22Rv1 (cell line): ENCODE measurements at regions not wholly inside any gene's neighbourhood (a gene's known extent, or its start where the extent isn't known, plus 50 kb on each side); places are given as distances from the start of the nearest gene placed in this dataset.

Experiments used
- H3K27ac ChIP-seq: fragments of 450-650 bp; 2 replicates; pipeline ENCODE4 v1.5.1; 2017
- CTCF ChIP-seq: fragments of 450-650 bp; IDR thresholded peaks from 2 replicates; pipeline ENCODE4 v1.5.1; 2017; ENCODE audit warnings: mild to moderate bottlenecking
- ZFX ChIP-seq: fragments of 450-650 bp; IDR thresholded peaks from 2 replicates; pipeline ENCODE4 v1.6.1; 2017; ENCODE audit warnings: antibody characterized with exemption, borderline replicate concordance

GRCh38 chr16:74029115-74029792 is 267.4 kb upstream of the PSMD7 start:
- H3K27ac ChIP-seq = no peak overlapping the region
- no peak for TF ChIP-seq CTCF
- TF ChIP-seq ZFX = no peak

GRCh38 chr16:74026373-74027281 is 270.0 kb upstream of the PSMD7 start:
- H3K27ac ChIP-seq = no peak overlapping the region
- TF ChIP-seq CTCF (no peak), ZFX (no peak)

- no peak for TF ChIP-seq CTCF
- TF ChIP-seq ZFX = no peak
- H3K27ac ChIP-seq = no peak overlapping the region
Measured at GRCh38 chr16:74024953-74025352, 271.7 kb upstream of the PSMD7 start.

- no peak overlapping the region for H3K27ac ChIP-seq
- TF ChIP-seq ZFX (no peak), CTCF (no peak)
Measured at GRCh38 chr16:74020095-74020670, 276.4 kb upstream of the PSMD7 start.

GRCh38 chr16:74019612-74020011 is 277.0 kb upstream of the PSMD7 start:
- H3K27ac ChIP-seq = no peak overlapping the region
- TF ChIP-seq CTCF (no peak), ZFX (no peak)

- TF ChIP-seq CTCF (no peak), ZFX (no peak)
- no peak overlapping the region for H3K27ac ChIP-seq
Measured at GRCh38 chr16:74015953-74016352, 280.7 kb upstream of the PSMD7 start.
